ENCODE measurements at regions not wholly inside any gene's neighbourhood (a gene's known extent, or its start where the extent isn't known, plus 50 kb on each side); places are given as distances from the start of the nearest gene placed in this dataset.

DNA sequence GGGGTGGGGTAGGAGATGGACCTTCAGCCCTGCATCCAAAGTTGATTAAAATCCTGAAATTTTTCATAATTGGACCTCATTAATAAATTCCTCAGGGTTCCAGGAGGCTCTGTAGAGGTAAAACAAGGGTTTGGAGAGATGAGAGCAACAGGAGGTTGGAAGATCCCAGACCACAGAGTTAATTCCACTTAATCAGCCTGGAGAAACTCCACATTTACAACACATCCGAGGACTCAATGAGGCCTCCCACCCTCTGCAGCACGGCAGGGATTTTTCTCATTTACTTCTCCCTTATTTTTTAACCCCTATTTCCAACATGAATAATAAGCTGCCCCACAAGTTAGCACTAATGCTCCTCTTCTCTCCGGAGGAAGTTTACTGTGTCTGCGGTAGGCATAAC, 165.0 kb upstream of the MAP3K1 start:
- no peaks in the 10 kb centered on the region for H3K9me3 ChIP-seq (ENCODE audit: low read depth)
- H3K36me3 ChIP-seq (replicated peaks; ENCODE audit: insufficient read depth, low read depth): no peaks in the 10 kb centered on the region
- TF ChIP-seq EZH2phosphoT487 (IDR thresholded peaks at IDR 0.05; ENCODE audit: low read depth, severe bottlenecking, unreplicated experiment) (no peak), EZH2 (IDR thresholded peaks at IDR 0.05; ENCODE audit: borderline replicate concordance) (no peak)
- TF ChIP-seq, protein P1, sequence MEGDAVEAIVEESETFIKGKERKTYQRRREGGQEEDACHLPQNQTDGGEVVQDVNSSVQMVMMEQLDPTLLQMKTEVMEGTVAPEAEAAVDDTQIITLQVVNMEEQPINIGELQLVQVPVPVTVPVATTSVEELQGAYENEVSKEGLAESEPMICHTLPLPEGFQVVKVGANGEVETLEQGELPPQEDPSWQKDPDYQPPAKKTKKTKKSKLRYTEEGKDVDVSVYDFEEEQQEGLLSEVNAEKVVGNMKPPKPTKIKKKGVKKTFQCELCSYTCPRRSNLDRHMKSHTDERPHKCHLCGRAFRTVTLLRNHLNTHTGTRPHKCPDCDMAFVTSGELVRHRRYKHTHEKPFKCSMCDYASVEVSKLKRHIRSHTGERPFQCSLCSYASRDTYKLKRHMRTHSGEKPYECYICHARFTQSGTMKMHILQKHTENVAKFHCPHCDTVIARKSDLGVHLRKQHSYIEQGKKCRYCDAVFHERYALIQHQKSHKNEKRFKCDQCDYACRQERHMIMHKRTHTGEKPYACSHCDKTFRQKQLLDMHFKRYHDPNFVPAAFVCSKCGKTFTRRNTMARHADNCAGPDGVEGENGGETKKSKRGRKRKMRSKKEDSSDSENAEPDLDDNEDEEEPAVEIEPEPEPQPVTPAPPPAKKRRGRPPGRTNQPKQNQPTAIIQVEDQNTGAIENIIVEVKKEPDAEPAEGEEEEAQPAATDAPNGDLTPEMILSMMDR (IDR thresholded peaks at IDR 0.05; ENCODE audit: poor library complexity): no peak
- no peak overlapping the region for H3K4me3 ChIP-seq
- 72% methylated on average over 4 of the region's 4 CpGs for WGBS (ENCODE audit: low lambda C conversion rate, missing lambda C conversion rate)
- H3K9me2 ChIP-seq (replicated peaks; ENCODE audit: insufficient read depth): no peaks in the 10 kb centered on the region
- no peaks in the 10 kb centered on the region for H3K27me3 ChIP-seq
- no peaks in the 10 kb centered on the region for H4K20me1 ChIP-seq (ENCODE audit: insufficient read depth, poor library complexity, severe bottlenecking)
- no peak overlapping the region for H3K4me2 ChIP-seq
- H2AFZ ChIP-seq: no peak overlapping the region
- H3K4me1 ChIP-seq (ENCODE audit: insufficient read depth): no peaks in the 10 kb centered on the region
- H3K27ac ChIP-seq: no peak overlapping the region
- H3K79me2 ChIP-seq: no peaks in the 10 kb centered on the region
- no peak for DNase-seq (ENCODE audit: low spot score)

DNA sequence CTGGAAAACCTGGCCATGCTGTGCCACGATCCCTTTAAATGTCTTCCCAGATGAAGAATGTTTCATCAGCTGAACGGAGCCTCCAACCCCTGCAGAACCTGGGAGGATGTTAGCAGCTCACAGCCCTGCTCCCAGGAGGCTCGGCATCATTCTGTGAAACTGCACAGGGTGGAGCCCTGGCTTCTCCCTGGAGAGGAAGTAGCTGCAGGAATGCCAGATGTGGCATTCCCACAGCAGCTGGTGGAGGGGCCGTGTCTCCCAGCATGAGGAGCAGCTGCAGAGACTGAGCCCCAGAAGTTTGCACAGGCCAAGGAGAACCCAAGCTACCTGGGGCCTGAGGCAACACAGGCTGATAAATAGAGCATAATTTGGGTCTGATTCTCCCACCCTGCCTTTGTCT, 165.8 kb upstream of the MAP3K1 start:
- DNase-seq (ENCODE audit: low spot score): no peak
- no peaks in the 10 kb centered on the region for H3K36me3 ChIP-seq (replicated peaks; ENCODE audit: insufficient read depth, low read depth)
- no peaks in the 10 kb centered on the region for H3K27me3 ChIP-seq
- no peaks in the 10 kb centered on the region for H3K9me3 ChIP-seq (ENCODE audit: low read depth)
- WGBS (ENCODE audit: low lambda C conversion rate, missing lambda C conversion rate): 61% methylated on average over 4 of the region's 4 CpGs
- no peaks in the 10 kb centered on the region for H4K20me1 ChIP-seq (ENCODE audit: insufficient read depth, poor library complexity, severe bottlenecking)
- H2AFZ ChIP-seq: no peak overlapping the region
- no peaks in the 10 kb centered on the region for H3K4me1 ChIP-seq (ENCODE audit: insufficient read depth)
- no peaks in the 10 kb centered on the region for H3K9me2 ChIP-seq (replicated peaks; ENCODE audit: insufficient read depth)
- TF ChIP-seq EZH2 (IDR thresholded peaks at IDR 0.05; ENCODE audit: borderline replicate concordance) (no peak), EZH2phosphoT487 (IDR thresholded peaks at IDR 0.05; ENCODE audit: low read depth, severe bottlenecking, unreplicated experiment) (no peak)
- TF ChIP-seq, protein P1 (IDR thresholded peaks at IDR 0.05; ENCODE audit: poor library complexity): no peak
- no peaks in the 10 kb centered on the region for H3K79me2 ChIP-seq
- H3K4me3 ChIP-seq: no peak overlapping the region
- H3K27ac ChIP-seq: no peak overlapping the region
- H3K4me2 ChIP-seq: no peak overlapping the region

DNA sequence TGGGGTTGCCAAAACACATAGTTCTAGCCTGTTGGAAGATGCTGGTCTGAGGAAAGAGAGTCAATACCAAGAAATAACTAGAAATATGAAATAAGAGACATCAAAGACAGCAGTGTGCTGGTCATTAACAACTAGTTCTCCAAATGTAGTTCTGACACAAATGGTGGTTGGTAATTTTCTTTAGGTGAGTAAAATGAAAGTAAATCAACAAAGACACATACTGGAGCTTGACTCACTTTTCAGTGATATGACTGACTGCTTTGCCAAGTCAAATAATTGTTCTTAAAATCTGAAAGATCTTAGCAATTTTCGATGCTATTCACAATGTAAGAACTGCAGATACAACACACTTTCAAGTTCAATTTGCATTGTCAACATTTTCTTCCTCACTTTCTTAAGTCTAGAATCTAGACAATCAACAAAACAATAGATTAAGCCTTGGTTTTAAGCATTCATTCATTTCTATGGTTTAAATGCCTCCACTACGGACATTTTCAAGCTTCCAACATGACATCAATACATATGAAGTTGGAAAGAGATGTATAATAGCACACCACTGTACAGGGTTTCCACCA, 166.8 kb upstream of the MAP3K1 start:
- WGBS (ENCODE audit: low lambda C conversion rate, missing lambda C conversion rate): 98% methylated on average over 2 of the region's 2 CpGs
- Histone ChIP-seq H3K9me2 (replicated peaks; ENCODE audit: insufficient read depth) (no peaks in the 10 kb centered on the region), H3K27me3 (no peaks in the 10 kb centered on the region), H3K4me2 (no peak overlapping the region), H3K27ac (no peak overlapping the region), H4K20me1 (ENCODE audit: insufficient read depth, poor library complexity, severe bottlenecking) (no peaks in the 10 kb centered on the region), H3K79me2 (no peaks in the 10 kb centered on the region), H2AFZ (no peak overlapping the region), H3K36me3 (replicated peaks; ENCODE audit: insufficient read depth, low read depth) (no peaks in the 10 kb centered on the region), H3K4me1 (ENCODE audit: insufficient read depth) (no peaks in the 10 kb centered on the region), H3K4me3 (no peak overlapping the region), H3K9me3 (ENCODE audit: low read depth) (no peaks in the 10 kb centered on the region)
- DNase-seq (ENCODE audit: low spot score): no peak
- TF ChIP-seq, protein P1 (IDR thresholded peaks at IDR 0.05; ENCODE audit: poor library complexity): no peak
- TF ChIP-seq EZH2phosphoT487 (IDR thresholded peaks at IDR 0.05; ENCODE audit: low read depth, severe bottlenecking, unreplicated experiment): no peak
- TF ChIP-seq EZH2 (IDR thresholded peaks at IDR 0.05; ENCODE audit: borderline replicate concordance): no peak
